HG03159 (cell line): ENCODE measurements at regions not wholly inside any gene's neighbourhood (a gene's known extent, or its start where the extent isn't known, plus 50 kb on each side); places are given as distances from the start of the nearest gene placed in this dataset.

ENCODE experiments used
- ATAC-seq: cut with Tn5 transposase; IDR thresholded peaks from one replicate; pipeline ENCODE4 v1.9.1; 2021; ENCODE audit warnings: mild to moderate bottlenecking, moderate library complexity; ENCODE audit not compliant: unreplicated experiment

DNA sequence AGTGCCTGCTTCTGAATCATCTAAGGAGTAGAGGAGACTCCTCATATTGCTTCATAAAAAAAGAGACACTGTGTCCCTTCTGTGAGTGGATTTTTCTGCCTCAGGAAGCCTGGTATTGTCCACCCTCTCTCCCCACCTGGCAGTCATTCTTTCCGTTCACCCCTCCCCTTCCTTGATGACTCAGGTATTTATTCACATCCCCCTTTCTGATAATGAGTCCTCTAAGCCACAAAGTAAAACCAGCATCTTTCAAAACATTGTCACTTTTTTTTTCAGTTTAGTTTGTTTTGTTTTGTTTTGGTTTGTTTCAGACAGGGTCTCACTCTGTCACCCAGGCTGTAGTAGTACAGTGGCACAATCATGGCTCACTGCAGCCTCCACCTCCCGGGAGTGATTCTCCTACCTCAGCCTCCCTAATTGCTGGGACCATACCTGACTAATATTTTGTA, 65.2 kb upstream of the UBE2E1 start:
- ATAC-seq: peak; percentile 92

DNA sequence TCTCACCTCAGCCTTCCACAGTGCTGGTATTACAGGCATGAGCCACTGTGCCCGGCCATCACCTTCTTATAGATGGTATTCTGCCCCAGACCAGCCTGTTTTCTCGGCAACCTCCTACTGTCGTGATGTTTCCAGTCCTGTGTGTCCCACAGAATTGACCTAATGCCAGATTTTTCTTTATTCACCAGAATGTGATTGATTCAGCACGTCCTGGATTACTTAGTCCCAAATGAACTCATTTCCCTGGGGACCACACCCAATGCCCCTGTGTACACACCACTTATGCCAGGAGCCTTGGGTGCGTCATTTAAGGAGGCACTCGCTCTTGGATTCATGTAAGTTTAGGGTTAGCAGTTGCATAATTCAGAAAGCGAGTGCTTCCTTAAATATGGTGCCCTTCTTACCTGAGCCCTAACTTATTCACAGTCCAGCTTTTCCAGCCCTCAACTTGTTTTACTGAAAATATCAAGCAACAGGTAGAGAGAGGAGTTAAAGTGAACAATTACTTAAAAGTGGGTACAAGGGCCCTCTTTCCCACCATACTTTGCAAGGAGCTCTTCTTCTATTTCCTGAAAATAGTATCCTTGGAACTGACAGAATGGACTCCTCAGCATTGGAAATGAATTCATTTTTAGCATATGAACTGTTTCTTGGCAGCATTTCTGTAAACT, 64.6 kb upstream of the UBE2E1 start:
- no peak for ATAC-seq

DNA sequence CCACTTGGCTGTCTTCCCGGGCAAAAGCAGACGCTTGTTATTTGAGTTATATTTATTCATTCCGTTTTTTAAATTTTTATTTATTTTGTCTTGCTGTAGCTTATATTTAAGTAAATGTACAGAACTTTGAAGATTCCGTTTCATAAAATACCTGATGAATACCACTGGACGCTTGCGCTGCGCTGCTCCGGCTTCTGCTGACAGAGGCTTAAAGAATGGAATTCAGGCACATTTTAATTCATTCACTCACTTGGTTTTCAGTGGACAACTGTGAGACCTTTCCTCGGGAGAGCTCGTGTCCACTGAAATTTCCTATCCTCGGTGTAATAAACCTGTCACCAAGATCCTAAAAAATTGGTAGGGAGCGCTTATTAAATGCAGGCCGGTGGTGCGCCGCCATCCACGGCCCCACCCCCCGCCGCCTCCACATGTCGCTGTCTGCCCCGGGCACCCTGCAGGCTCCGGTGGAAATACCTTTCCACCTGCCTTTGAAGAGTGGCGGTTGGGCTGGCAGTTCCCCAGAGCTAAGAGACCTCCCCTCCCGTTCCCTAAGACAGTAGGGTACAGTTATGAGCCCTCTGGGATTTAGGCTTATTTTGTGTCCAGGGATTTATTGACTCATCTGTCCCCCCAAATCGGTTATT, 62.5 kb upstream of the UBE2E1 start:
- no peak for ATAC-seq

DNA sequence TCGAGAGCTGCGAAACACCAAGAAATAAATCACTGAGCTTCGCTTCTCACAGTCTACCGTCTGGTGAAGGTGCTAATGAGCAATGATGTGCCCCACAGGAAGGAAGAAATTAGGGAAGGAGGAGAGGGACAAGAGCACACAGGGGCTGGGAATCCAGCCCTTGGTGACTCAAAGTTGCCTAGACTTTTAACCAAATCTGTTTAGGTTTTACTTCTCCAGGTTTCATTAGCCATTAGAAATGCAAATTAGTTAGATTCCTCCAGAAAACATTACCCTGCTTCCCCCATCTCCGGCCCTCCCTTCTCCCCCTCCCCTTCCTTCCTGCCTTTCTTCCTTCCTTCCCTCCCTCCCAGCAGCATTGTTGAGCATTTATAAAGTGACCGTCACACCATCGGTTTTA, 59.3 kb upstream of the UBE2E1 start:
- ATAC-seq: no peak

DNA sequence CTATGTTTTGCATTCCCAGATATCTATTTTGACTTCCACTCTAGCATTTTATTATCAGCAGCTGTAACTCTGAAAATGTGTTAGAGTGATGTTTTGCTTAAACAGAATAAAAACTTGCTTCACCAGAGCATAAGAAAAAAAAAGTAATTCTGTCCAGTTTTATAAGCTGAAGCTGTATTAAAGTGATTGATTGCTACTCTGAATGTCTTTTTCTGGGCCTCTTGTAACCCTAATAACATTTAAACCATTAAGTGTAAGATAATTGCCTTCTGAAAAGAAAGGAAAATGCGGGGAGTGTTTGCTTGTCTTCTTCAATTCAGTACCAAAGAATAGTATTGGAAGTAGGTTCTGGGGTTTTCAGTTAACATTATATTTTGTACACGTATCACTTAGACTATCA, 57.9 kb upstream of the UBE2E1 start:
- ATAC-seq: no peak

DNA sequence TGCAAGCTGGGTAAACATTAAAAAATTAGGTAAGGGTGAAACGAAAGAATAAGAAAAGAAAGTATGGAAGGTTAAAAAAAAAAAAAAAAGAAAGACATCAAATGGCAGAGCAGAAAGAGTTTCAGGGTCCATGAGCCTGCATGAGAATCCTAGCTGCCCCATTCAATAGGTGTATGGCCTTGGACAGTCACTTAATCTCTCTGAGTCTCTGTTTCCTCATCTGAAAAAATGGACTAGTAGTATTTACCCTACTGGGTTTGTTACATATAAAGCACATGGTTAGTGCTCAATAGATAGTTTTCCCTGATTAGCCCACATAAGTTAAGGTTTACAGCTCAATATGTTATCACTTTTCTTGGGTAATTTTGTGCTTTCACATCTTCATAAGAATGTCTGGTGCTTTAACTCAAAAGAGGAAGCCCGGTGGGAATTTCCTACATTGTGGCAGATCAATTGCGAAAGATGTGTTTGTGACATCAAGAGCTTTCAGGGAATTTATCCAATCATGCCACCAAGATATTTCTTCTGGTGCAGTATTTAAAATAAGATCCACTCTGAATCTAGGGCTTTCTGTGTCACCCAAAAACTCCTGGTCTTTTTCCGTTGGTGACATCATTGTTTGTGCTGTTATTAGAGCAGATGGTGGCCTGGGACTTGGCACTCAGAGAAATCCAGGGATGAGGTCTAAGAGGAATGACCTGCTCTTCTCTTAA, 57.2 kb upstream of the UBE2E1 start:
- peak; percentile 44 for ATAC-seq

DNA sequence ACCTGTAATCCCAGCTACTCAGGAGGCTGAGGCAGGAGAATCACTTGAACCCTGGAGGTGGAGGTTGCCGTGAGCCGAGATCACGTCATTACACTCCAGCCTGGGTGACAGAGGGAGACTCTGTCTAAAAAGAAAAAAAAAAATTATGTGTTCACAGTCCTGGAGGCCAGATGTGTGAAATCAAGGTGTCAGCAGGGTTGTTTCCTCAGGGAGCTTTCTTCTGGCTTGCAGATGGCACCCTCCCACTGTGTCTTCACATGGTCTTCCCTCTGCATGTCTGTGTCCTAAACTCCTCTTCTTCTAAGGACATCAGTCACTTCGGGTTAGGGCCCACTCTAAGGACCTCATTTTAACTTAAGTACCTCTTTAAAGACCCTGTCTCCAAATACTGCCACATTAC, 56.1 kb upstream of the UBE2E1 start:
- ATAC-seq: no peak

DNA sequence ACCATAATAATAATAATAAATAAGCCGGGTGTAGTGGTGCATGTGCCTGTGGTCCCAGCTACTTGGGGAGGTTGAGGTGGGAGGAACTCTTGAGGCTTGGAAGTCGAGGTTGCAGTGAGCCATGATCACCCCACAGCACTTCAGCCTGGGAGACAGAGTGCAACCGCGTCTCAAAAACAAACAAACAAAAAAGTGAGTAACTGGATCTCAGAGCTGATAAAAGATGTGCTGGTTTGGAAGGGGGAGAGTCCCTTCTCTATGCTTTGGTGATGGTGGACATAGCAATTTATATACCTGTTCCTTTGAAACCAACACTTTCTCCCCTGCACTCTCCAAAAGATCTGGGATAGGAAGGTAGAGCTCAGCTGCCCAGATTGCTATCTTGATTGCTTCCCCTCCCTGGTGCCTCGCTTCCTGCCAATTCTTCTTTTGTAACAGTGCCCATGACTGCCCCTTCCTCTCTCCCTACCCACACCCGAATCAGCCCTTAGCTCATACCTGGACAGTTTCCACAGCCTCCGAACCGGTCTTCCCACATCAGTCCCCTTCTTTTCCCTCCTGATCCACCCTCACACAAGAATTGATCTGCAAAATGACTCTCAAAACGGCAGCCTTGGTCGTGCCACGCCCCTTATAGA, 55.1 kb upstream of the UBE2E1 start:
- ATAC-seq: no peak

DNA sequence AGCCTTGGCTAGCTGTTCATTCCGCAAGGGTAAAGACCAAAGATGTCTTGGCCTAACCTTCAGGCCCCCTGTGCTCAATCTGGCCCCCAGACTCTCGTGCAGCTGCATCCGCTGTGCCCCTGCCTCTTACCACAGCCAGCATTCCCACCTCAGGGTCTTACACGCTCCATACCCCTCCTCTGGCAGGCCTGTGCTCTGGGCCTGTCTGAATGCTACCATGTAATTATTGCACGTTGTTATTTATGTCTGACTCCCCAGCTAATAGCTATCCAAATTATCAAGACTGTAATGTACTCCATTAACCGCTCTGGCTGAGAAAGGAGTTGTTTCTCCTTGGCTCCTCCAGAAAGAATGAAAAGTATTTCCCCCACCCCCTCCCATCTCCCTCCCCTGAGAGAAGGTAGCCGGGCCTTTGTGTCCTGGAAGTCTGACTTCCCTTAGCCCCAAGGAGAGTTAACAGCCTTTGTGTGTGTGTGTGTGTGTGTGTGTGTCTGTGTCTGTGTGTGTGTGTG, 54.5 kb upstream of the UBE2E1 start:
- ATAC-seq: no peak

DNA sequence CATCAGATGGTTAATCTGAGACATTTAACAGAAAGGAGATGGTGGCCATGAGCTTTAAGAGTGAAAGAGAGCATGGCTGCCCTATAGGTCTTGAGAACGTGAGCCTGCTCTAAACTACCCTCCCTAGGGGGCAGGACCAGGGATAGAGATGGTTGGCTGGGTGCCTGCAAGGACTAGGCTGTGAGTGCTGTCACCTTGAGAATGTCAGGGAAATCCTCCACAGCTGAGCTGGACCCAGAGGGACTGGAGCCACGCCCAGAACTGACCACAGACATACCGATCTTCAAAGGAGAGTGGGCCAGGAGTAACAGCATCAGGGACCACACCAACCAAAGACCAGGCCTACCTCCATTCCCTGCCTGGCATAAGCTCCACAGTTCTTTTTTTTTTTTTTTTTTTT, 53.6 kb upstream of the UBE2E1 start:
- ATAC-seq: no peak

DNA sequence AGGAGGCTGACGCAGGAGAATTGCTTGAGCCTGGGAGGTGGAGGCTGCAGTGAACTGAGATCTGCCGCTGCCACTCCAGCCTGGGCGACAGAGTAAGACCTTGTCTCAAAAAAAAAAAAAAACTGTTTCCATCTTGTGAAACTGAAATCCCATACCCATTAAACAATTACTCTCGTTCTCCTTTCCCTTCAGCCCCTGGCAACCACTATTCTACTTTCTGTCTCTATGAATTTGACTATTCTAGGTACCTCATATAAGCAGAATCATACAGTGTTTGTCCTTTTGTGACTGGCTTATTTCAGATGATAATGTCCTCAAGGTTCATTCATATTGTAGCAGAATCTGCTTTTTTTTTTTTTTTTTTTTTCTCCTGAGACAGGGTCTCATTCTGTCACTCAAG, 51.5 kb upstream of the UBE2E1 start:
- ATAC-seq: no peak
